ENCODE measurements at regions not wholly inside any gene's neighbourhood (a gene's known extent, or its start where the extent isn't known, plus 50 kb on each side); places are given as distances from the start of the nearest gene placed in this dataset.

DNA sequence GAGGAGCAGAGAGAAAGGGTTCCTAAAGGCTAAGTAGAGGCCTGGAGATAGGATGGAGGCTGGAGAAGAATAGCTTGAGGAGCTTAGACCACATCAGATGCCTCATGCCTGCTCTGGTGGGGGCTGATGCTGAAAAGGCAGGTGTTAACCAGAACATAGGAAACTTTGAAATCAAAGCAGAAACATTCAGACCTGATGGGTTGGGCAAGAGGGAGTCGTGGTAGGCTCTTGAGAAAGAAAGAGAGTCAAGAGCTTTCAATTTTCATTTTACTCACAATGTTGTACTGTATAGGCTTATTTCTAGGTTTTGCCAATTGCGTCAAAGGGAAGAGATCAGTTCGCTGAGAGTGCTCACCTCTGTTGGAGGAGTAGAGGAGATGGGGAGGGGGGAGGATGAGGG, 406.6 kb upstream of the SALL1 start:
- H3K79me2 ChIP-seq (ENCODE audit: insufficient read depth, low read length): no peaks in the 10 kb centered on the region
- RAD21 ChIA-PET (ENCODE audit: low non-redundant PET in 1 of 2, low total read pairs in 2 of 2, uncharacterized antibody in 2 of 2, unreplicated experiment in 2 of 2): no interaction called here
- no peaks in the 10 kb centered on the region for H3K9me2 ChIP-seq (ENCODE audit: insufficient read depth)
- H3K36me3 ChIP-seq (ENCODE audit: control insufficient read depth in 1 of 2, insufficient read depth in 2 of 2, low read length in 2 of 2): no peaks in the 10 kb centered on the region
- ATAC-seq (no peak), DNase-seq (ENCODE audit: low read depth, low spot score) (no peak)
- POLR2A ChIA-PET: no interaction called here
- H3K4me1 ChIP-seq (ENCODE audit: control insufficient read depth in 1 of 2, insufficient read depth in 2 of 2, low read length in 2 of 2): no peaks in the 10 kb centered on the region
- H3K27ac ChIP-seq (ENCODE audit: low read depth, low read length): no peak overlapping the region
- no peaks in the 10 kb centered on the region for H3K27me3 ChIP-seq (ENCODE audit: insufficient read depth, low read length)
- H3K9me3 ChIP-seq (ENCODE audit: control insufficient read depth in 1 of 2, insufficient read depth in 1 of 2, low read depth in 1 of 2, low read length in 2 of 2): peaks cover 10 to 24% of the 10 kb centered on the region in 2 experiments; a peak in 2 of 4 replicates
- CTCF ChIA-PET: no interaction called here
- no TSS peak for BruUV-seq (replicated peaks)
- no peak overlapping the region for H3K4me2 ChIP-seq (ENCODE audit: low read length)
- no peaks in the 10 kb centered on the region for H4K20me1 ChIP-seq (ENCODE audit: insufficient read depth)
- no peak overlapping the region for H3K4me3 ChIP-seq (replicated peaks in 1 of 2; ENCODE audit: low read depth in 1 of 2, low read length in 2 of 2)
- intact Hi-C loops (cut with micrococcal nuclease): no loop called here
- TF ChIP-seq ZNF274 (IDR thresholded peaks at IDR 0.05; ENCODE audit: low read depth, low read length) (no peak), RAD21 (IDR thresholded peaks at IDR 0.05; ENCODE audit: low read depth) (no peak), SIN3A (IDR thresholded peaks at IDR 0.05; ENCODE audit: low read depth) (no peak), TCF7L2 (IDR thresholded peaks at IDR 0.05; ENCODE audit: borderline replicate concordance, extremely low read depth, insufficient read depth, insufficient read length) (no peak), EZH2 (IDR thresholded peaks at IDR 0.05) (no peak), SP1 (IDR thresholded peaks at IDR 0.05; ENCODE audit: low read depth) (no peak), CBX3 (IDR thresholded peaks at IDR 0.05; ENCODE audit: low read depth) (no peak), JUND (IDR thresholded peaks at IDR 0.05) (no peak), SRF (IDR thresholded peaks at IDR 0.05; ENCODE audit: low read depth) (no peak), ELF1 (IDR thresholded peaks at IDR 0.05; ENCODE audit: borderline replicate concordance, low read depth) (no peak), POLR2AphosphoS5 (IDR thresholded peaks at IDR 0.05; ENCODE audit: low read depth, low read length) (no peak), CEBPB (IDR thresholded peaks at IDR 0.05; ENCODE audit: low read depth) (no peak), EZH2phosphoT487 (IDR thresholded peaks at IDR 0.05; ENCODE audit: borderline replicate concordance) (no peak), EGR1 (IDR thresholded peaks at IDR 0.05; ENCODE audit: low read depth) (no peak), ZFX (IDR thresholded peaks at IDR 0.05) (no peak), YY1 (IDR thresholded peaks at IDR 0.05; ENCODE audit: extremely low read depth, insufficient replicate concordance, low read depth, low read length) (no peak)
- TF ChIP-seq, protein P1, sequence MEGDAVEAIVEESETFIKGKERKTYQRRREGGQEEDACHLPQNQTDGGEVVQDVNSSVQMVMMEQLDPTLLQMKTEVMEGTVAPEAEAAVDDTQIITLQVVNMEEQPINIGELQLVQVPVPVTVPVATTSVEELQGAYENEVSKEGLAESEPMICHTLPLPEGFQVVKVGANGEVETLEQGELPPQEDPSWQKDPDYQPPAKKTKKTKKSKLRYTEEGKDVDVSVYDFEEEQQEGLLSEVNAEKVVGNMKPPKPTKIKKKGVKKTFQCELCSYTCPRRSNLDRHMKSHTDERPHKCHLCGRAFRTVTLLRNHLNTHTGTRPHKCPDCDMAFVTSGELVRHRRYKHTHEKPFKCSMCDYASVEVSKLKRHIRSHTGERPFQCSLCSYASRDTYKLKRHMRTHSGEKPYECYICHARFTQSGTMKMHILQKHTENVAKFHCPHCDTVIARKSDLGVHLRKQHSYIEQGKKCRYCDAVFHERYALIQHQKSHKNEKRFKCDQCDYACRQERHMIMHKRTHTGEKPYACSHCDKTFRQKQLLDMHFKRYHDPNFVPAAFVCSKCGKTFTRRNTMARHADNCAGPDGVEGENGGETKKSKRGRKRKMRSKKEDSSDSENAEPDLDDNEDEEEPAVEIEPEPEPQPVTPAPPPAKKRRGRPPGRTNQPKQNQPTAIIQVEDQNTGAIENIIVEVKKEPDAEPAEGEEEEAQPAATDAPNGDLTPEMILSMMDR (IDR thresholded peaks at IDR 0.05 in 2 of 3, conservative IDR thresholded peaks at IDR 0.05 in 1 of 3; ENCODE audit: borderline replicate concordance in 1 of 3, insufficient read depth in 1 of 3, low read depth in 2 of 3, low read length in 2 of 3): no peak
- TF ChIP-seq, protein P2, sequence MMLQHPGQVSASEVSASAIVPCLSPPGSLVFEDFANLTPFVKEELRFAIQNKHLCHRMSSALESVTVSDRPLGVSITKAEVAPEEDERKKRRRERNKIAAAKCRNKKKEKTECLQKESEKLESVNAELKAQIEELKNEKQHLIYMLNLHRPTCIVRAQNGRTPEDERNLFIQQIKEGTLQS (IDR thresholded peaks at IDR 0.05): no peak
- TF ChIP-seq, protein P3, sequence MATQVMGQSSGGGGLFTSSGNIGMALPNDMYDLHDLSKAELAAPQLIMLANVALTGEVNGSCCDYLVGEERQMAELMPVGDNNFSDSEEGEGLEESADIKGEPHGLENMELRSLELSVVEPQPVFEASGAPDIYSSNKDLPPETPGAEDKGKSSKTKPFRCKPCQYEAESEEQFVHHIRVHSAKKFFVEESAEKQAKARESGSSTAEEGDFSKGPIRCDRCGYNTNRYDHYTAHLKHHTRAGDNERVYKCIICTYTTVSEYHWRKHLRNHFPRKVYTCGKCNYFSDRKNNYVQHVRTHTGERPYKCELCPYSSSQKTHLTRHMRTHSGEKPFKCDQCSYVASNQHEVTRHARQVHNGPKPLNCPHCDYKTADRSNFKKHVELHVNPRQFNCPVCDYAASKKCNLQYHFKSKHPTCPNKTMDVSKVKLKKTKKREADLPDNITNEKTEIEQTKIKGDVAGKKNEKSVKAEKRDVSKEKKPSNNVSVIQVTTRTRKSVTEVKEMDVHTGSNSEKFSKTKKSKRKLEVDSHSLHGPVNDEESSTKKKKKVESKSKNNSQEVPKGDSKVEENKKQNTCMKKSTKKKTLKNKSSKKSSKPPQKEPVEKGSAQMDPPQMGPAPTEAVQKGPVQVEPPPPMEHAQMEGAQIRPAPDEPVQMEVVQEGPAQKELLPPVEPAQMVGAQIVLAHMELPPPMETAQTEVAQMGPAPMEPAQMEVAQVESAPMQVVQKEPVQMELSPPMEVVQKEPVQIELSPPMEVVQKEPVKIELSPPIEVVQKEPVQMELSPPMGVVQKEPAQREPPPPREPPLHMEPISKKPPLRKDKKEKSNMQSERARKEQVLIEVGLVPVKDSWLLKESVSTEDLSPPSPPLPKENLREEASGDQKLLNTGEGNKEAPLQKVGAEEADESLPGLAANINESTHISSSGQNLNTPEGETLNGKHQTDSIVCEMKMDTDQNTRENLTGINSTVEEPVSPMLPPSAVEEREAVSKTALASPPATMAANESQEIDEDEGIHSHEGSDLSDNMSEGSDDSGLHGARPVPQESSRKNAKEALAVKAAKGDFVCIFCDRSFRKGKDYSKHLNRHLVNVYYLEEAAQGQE (IDR thresholded peaks at IDR 0.05; ENCODE audit: low read depth): no peak
- TF ChIP-seq, protein P4, sequence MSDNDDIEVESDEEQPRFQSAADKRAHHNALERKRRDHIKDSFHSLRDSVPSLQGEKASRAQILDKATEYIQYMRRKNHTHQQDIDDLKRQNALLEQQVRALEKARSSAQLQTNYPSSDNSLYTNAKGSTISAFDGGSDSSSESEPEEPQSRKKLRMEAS (IDR thresholded peaks at IDR 0.05): no peak
- H2AFZ ChIP-seq (ENCODE audit: low read depth, low read length, poor library complexity, severe bottlenecking): no peak overlapping the region
- H3K9ac ChIP-seq (ENCODE audit: low read length): no peak overlapping the region
